DND-41 (cell line): ENCODE measurements at regions not wholly inside any gene's neighbourhood (a gene's known extent, or its start where the extent isn't known, plus 50 kb on each side); places are given as distances from the start of the nearest gene placed in this dataset.

ENCODE experiments used
- ATAC-seq: fragments of 200-7000 bp; cut with Tn5 transposase; 3 replicates; pipeline ENCODE4 v1.9.1; 2021; ENCODE audit warnings: low read depth; ENCODE audit not compliant: insufficient read depth
- DNase-seq: peaks from one replicate; pipeline ENCODE4 v3.0.0-alpha.2; 2020
- H2AFZ ChIP-seq: 2 replicates; pipeline ENCODE4 v1.6.0; 2012; ENCODE audit warnings: low read depth, low read length
- H3K27ac ChIP-seq: 2 replicates; pipeline ENCODE4 v1.5.1; 2012; ENCODE audit warnings: low read length, inconsistent platforms
- H3K27me3 ChIP-seq: fragments of 200-600 bp; sonication (generic); 2 replicates; pipeline ENCODE4 v1.6.0; 2012; ENCODE audit warnings: low read length, mild to moderate bottlenecking, inconsistent platforms; ENCODE audit not compliant: insufficient read depth, poor library complexity
- H3K36me3 ChIP-seq: 2 replicates; pipeline ENCODE4 v1.5.1; 2012; ENCODE audit warnings: low read length, inconsistent platforms; ENCODE audit not compliant: insufficient read depth
- H3K4me1 ChIP-seq: 2 replicates; pipeline ENCODE4 v1.5.1; 2012; ENCODE audit warnings: mild to moderate bottlenecking, low read length; ENCODE audit not compliant: insufficient read depth
- H3K4me2 ChIP-seq: 2 replicates; pipeline ENCODE4 v1.6.0; 2012; ENCODE audit warnings: mild to moderate bottlenecking, moderate library complexity, low read length, inconsistent platforms; ENCODE audit not compliant: insufficient read depth
- H3K4me3 ChIP-seq, 2 experiments: fragments of 200-600 bp in 1 of 2; shearing (Covaris generic) in 1 of 2; 2 replicates each; pipeline ENCODE4 v1.5.1; 2012 to 2016; ENCODE audit warnings: inconsistent platforms in 2 of 2, low read length in 2 of 2, mild to moderate bottlenecking in 2 of 2, low read depth in 1 of 2, moderate library complexity in 1 of 2
- H3K79me2 ChIP-seq: 2 replicates; pipeline ENCODE4 v1.6.0; 2012; ENCODE audit warnings: low read length, inconsistent platforms; ENCODE audit not compliant: insufficient read depth
- H3K9ac ChIP-seq: 2 replicates; pipeline ENCODE4 v1.6.0; 2012; ENCODE audit warnings: low read depth, mild to moderate bottlenecking, inconsistent platforms, low read length, moderate library complexity
- H3K9me3 ChIP-seq: 2 replicates; pipeline ENCODE4 v1.5.1; 2012; ENCODE audit warnings: low read length, moderate library complexity, mild to moderate bottlenecking, inconsistent platforms; ENCODE audit not compliant: insufficient read depth, severe bottlenecking
- H4K20me1 ChIP-seq: 2 replicates; pipeline ENCODE4 v1.6.0; 2012; ENCODE audit warnings: low read length; ENCODE audit not compliant: insufficient read depth
- EZH2 ChIP-seq: IDR thresholded peaks from 3 replicates; pipeline ENCODE4 v1.6.1; 2012; ENCODE audit warnings: borderline replicate concordance, low read depth, mild to moderate bottlenecking, moderate library complexity, low read length, inconsistent platforms; ENCODE audit not compliant: severe bottlenecking
- TF ChIP-seq, protein P1 (sequence below): IDR thresholded peaks from 2 replicates; pipeline ENCODE4 v1.5.1; 2012; ENCODE audit warnings: borderline replicate concordance, low read length, moderate library complexity, mild to moderate bottlenecking; ENCODE audit not compliant: poor library complexity, severe bottlenecking; ENCODE audit errors: extremely low read depth

DNA sequence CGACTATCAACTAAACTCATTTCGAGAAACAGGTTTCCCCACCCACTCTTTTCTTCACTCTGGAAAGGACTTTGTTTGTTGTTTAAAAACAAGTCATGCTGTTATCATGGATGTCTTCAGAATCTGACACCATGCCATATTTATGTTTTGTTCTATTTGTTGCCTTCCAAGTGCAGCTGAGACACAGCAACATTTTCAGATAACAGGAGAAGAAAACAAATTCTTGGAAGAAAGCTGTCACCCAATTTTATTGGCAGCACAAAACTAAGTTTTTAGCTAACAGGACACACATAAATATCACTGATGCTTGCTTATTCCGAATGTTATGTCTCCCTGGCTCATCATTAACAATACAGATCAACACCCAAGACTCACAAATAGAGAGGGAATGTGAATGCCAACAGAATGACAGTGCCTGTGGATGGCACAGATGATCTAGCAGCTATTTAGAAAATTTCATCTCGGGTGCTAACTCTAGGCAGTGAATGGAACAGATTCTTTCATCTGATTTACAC is 147.9 kb downstream of the RPS29 start:
- Histone ChIP-seq H3K9me3 (peaks cover under 1% of the 10 kb centered on the region), H3K4me1 (no peaks in the 10 kb centered on the region), H4K20me1 (no peaks in the 10 kb centered on the region), H2AFZ (no peak overlapping the region), H3K9ac (no peak overlapping the region), H3K27ac (no peak overlapping the region), H3K4me2 (no peak overlapping the region), H3K79me2 (no peaks in the 10 kb centered on the region), H3K27me3 (peaks cover 8% of the 10 kb centered on the region), H3K36me3 (no peaks in the 10 kb centered on the region), H3K4me3 (no peak overlapping the region)
- TF ChIP-seq, protein P1, sequence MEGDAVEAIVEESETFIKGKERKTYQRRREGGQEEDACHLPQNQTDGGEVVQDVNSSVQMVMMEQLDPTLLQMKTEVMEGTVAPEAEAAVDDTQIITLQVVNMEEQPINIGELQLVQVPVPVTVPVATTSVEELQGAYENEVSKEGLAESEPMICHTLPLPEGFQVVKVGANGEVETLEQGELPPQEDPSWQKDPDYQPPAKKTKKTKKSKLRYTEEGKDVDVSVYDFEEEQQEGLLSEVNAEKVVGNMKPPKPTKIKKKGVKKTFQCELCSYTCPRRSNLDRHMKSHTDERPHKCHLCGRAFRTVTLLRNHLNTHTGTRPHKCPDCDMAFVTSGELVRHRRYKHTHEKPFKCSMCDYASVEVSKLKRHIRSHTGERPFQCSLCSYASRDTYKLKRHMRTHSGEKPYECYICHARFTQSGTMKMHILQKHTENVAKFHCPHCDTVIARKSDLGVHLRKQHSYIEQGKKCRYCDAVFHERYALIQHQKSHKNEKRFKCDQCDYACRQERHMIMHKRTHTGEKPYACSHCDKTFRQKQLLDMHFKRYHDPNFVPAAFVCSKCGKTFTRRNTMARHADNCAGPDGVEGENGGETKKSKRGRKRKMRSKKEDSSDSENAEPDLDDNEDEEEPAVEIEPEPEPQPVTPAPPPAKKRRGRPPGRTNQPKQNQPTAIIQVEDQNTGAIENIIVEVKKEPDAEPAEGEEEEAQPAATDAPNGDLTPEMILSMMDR = no peak
- no peak for TF ChIP-seq EZH2
- no peak for DNase-seq
- no peak for ATAC-seq

DNA sequence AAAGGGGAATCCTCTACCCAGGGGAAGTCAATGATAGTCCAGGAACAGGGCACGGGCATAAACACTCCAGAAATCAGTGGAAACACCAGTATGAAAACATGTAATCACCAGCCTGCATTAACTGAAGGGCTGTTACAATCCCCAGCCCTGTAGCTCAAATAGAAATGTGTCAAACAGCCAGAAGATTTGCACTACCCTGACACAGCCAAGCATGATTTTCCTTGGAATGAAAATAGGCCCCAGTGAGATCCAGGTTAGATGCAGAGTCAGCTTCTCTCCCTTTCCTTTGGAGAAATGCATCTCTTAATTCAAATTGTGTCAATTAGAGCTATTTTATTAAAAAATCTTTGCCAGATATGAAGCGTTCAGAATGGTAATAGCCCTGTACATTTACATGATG is 158.1 kb downstream of the RPS29 start:
- Histone ChIP-seq H3K4me3 (no peak overlapping the region), H3K4me2 (no peak overlapping the region), H3K4me1 (no peaks in the 10 kb centered on the region), H2AFZ (no peak overlapping the region), H3K27ac (no peak overlapping the region), H3K9me3 (peaks cover 2% of the 10 kb centered on the region), H3K79me2 (no peaks in the 10 kb centered on the region), H3K27me3 (no peaks in the 10 kb centered on the region), H3K9ac (no peak overlapping the region), H4K20me1 (no peaks in the 10 kb centered on the region), H3K36me3 (no peaks in the 10 kb centered on the region)
- ATAC-seq = no peak
- no peak for TF ChIP-seq EZH2
- TF ChIP-seq, protein P1 = no peak
- no peak for DNase-seq

DNA sequence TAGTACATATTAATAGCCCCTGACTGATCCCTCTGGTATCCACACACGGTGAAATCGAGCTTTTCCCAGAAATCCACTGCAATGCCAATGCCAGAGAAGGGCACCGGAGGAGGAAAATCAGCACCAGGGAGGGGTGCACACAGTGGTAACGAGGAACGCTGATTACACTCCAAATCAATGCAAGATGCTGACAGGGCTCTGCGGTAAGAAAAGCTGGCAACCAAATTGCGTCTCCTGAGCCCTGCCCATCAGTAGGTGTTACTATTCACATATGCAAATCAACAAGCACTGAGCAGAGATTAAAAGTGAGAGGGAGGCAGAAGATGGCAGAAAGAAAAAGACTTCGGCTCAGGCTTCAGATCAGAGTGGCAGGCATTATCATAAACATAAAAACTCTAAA is 159.1 kb downstream of the RPS29 start:
- Histone ChIP-seq H3K79me2 (no peaks in the 10 kb centered on the region), H3K9ac (no peak overlapping the region), H3K36me3 (no peaks in the 10 kb centered on the region), H3K27me3 (peaks cover 1% of the 10 kb centered on the region), H4K20me1 (no peaks in the 10 kb centered on the region), H3K4me2 (no peak overlapping the region), H2AFZ (no peak overlapping the region), H3K27ac (no peak overlapping the region), H3K4me1 (no peaks in the 10 kb centered on the region), H3K4me3 (no peak overlapping the region), H3K9me3 (no peaks in the 10 kb centered on the region)
- no peak for ATAC-seq
- no peak for TF ChIP-seq EZH2
- TF ChIP-seq, protein P1 = no peak
- DNase-seq = no peak

DNA sequence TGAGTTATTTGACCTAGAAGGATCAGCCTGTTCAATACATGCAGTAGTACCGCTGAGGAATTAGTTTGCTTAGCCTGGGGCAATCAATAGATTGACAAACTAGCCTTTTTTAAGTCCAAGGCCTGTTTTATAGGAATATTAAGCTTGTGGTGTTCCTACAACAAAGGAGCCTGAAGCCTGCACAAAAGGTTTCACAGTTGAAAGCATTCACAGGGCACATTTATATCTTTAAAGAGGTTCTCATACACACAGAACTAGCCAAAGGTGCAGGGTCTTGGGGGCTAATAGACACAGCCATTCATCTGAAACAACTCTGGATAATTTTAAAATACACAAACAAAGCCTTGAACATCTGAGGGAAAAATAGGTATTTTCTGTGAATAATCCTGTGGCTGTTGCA is 160.3 kb downstream of the RPS29 start:
- Histone ChIP-seq H3K79me2 (no peaks in the 10 kb centered on the region), H2AFZ (no peak overlapping the region), H4K20me1 (no peaks in the 10 kb centered on the region), H3K9ac (no peak overlapping the region), H3K4me1 (no peaks in the 10 kb centered on the region), H3K4me3 (no peak overlapping the region), H3K9me3 (no peaks in the 10 kb centered on the region), H3K36me3 (no peaks in the 10 kb centered on the region), H3K27ac (no peak overlapping the region), H3K27me3 (peaks cover 4% of the 10 kb centered on the region), H3K4me2 (no peak overlapping the region)
- no peak for ATAC-seq
- TF ChIP-seq, protein P1 = no peak
- no peak for TF ChIP-seq EZH2
- no peak for DNase-seq
